HG03060 (cell line): ENCODE measurements at regions not wholly inside any gene's neighbourhood (a gene's known extent, or its start where the extent isn't known, plus 50 kb on each side); places are given as distances from the start of the nearest gene placed in this dataset.

Source experiments
- ATAC-seq: cut with Tn5 transposase; IDR thresholded peaks from one replicate; pipeline ENCODE4 v1.9.1; 2021; ENCODE audit warnings: low read depth, moderate number of reproducible peaks; ENCODE audit not compliant: unreplicated experiment

DNA sequence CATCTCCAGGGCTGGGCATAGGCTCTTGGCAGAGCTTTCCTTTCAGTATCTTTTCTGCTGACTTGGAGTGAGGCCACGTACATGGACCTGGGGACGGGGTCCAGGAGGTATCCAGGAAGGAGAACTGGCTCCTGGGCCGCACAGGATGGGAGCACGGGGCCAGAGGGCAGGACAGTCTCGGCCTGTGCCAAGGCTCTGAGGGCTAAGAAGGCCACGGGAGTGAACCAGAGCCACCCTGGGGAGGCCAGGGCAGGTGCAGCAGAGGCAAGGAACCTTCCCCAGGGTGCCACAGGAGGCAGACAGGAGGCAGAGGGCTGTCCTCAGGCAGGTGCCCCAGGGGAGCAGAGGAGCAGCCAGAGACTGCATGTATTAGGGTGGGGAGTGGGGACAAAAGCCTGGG, 50.3 kb downstream of the PLXNA1 start:
- no peak for ATAC-seq

DNA sequence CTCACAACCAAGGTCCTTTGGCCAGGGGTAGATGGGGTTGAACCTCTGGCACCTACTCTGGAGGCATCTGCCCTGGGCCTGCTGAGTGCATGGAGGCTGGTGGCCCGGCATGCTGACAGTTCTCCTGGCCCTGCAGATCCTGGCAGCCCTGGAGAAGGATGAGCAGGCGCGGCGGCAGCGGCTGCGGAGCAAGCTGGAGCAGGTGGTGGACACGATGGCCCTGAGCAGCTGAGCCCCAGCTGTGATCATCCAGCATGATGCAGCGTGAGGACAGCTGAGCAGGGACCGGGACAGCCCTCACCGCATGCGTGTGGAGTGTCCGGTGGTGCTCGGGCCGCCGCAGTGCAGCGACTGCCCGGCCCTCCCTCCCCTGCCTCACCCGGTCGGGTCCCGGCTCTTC, 50.9 kb downstream of the PLXNA1 start:
- no peak for ATAC-seq

DNA sequence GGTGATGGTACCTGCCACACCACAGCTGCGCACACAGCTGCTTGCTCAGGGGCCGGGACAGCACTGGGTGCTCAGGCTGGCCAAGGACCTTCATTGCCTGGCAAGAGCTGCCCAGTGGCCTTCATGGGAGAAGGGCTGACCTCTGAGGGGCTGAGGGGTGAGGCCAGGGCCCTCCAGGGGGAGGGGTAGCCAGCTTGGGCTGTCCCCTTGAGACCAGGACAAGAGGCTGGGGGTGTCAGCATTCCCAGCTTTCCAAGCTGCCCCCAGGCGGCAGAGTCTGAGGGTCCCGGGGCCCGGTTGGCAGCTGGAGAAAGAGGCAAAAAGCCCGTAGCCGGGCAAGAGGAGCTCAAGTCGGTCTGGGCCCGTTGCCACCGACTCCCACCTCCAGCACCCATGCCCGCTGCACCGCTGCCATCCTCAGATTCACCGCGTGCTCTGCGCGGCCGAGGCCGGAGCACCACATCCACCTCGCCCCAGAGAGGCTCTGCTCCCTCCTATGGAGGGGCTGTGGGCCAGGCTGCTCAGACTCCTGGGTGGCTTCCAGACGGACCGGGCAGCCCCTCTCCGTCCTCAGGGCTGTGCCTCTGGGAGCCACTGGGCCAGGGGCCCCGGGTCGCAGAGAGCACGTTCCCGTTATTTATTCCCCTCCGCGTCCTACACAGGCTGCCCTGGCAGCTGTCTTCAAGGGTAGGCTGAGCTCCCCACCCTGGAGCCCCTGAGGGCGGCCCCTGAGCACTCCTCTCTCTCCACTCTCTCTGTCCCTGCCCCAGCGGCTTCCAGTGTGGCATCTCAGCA, 51.5 kb downstream of the PLXNA1 start:
- ATAC-seq, result no peak

DNA sequence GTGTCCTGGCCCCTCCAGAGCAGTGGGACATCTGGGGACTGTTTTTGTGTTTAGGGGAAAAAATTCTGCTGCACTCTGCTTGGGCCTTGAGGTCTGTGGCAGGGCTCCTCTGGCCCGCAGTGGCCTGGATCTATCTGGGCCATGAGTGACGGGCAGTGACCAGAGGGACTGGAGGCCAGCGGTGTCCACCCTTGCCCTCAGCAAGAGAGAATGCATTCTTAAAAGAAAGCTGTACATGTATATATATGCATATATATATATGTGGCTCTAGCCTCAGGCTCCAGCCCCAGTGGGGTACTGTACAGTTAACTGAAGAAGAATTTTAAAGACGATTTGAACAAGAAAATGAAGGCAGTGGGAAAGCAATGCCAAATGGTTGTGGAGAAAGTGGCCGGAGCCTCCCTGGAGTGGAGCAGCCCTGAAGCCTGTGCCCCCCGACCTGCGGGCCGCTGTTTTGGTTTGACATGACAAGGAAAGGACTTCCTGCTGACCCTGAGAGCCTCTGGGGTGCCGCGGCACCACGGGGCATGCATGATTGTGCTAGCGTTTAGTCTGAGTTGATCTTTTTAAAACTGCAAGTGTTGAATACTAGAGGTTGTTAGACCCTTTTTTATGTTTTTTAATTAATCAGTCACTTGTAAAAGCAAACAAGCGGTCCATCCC, 52.2 kb downstream of the PLXNA1 start:
- no peak for ATAC-seq

DNA sequence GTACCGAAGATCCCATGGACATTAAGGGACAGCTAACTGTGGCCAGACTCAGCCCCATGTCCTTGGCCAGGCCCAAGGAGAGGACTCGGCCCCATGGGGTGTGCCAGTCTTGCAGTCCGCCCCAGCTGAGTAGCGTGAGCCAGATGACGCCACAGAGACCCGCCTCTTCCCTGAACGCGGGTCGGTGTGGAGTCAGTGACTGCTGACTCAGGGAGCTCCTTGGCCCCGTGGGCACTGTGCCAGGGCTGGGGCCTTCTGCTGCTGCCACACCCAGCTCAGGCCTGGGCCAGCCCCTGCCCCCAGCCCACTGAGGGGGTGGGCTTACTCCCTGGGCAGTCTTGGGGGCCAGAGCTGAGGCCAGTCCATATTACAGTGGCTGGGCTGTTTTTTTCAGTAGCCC, 52.8 kb downstream of the PLXNA1 start:
- ATAC-seq, result no peak

DNA sequence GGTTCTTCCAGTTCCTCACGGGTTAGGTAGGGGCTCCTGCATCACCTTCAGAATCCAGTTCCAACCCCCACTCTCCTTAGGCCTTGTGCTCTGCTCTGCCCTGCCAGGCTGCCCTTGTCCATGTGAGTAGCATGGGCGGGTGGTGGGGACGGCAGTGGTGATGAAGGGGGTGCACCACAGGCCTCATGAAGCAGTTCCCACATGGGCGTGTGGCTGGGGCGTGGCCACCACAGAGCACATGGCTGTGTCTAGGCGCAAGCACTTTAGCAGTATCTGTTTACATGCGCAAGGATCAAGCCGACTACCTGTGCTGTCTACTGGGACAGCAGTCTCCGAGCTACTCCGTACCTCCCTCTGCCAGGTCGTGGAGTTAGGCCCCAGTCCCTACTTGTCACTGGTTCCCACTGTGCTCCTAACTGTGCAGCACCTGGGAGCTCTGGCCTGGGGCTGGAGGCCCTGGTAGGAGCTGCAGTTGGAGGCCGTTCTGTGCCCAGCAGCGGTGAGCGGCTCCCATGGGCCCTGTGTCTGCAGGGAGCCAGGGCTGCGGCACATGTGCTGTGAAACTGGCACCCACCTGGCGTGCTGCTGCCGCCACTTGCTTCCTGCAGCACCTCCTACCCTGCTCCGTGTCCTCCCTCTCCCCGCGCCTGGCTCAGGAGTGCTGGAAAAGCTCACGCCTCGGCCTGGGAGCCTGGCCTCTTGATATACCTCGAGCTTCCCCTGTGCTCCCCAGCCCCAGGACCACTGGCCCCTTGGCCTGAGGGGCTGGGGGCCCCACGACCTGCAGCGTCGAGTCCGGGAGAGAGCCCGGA, 53.5 kb downstream of the PLXNA1 start:
- ATAC-seq, result no peak

DNA sequence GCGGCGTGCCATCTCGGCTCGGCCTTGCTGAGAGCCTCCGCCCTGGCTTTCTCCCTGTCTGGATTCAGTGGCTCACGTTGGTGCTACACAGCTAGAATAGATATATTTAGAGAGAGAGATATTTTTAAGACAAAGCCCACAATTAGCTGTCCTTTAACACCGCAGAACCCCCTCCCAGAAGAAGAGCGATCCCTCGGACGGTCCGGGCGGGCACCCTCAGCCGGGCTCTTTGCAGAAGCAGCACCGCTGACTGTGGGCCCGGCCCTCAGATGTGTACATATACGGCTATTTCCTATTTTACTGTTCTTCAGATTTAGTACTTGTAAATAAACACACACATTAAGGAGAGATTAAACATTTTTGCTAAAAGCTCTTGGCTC, 54.1 kb downstream of the PLXNA1 start:
- no peak for ATAC-seq

DNA sequence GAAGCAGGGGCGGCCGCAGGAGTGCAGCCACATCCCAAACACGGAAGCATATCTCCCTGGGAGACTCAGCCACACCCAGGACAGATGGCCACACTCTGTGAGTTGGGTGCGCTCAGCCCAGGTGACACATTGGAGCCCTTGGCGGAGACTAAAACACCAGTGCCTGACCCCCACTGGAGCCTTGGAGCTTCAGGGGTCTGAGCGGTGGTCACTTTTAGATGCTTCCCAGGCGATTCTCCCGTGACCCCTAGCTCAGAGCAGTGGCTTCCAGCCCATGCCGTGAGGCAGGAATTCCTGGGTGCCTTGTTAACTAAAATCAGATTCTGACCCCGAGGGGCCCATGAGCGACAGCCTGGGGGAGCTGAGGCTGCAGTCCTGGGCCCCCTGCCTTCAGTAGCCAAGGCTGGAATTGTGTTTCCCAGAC, 54.5 kb downstream of the PLXNA1 start:
- no peak for ATAC-seq

DNA sequence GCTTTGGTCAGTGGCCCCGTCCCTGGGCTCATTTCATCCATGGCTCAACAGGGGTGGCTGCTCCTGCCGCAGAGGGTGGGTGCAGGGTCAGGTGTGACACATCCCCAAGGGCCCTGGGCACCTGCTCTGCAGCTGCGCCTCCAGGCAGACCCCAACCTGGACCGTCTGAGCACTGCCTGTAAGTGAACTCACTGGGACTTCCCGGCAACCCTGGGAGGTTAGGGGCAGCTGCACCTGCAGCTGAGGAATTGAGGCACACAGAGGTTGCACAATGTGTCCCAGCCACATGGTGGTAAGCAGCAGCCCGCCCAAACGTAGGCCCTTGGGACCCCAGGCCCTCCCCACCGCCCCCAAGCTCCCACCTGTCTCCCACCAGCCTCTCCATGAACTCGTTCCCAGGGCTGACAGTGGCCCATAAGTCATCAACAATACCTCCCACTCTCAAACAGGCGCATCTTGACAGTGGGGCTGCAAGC, 55.1 kb downstream of the PLXNA1 start:
- ATAC-seq, result no peak

DNA sequence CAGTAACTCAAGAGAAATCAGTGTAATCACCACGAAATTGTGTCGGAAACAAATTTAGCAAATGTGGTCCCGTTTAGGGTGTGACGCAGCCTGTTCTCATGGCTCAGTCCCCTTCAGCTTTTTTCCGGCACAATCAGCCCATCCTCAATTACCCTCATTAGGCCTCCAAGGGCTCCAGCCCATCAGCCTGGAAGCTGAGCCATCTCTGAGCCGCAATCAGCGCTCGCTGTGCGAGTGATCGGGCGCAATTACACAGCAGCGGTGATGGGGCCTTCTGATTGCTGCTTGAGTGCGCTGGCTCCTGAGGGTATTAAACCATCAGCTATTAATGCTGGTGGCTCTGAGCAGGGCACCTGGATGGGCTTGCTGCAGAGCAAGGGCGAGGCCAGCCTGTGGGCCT, 55.6 kb downstream of the PLXNA1 start:
- ATAC-seq, result no peak

DNA sequence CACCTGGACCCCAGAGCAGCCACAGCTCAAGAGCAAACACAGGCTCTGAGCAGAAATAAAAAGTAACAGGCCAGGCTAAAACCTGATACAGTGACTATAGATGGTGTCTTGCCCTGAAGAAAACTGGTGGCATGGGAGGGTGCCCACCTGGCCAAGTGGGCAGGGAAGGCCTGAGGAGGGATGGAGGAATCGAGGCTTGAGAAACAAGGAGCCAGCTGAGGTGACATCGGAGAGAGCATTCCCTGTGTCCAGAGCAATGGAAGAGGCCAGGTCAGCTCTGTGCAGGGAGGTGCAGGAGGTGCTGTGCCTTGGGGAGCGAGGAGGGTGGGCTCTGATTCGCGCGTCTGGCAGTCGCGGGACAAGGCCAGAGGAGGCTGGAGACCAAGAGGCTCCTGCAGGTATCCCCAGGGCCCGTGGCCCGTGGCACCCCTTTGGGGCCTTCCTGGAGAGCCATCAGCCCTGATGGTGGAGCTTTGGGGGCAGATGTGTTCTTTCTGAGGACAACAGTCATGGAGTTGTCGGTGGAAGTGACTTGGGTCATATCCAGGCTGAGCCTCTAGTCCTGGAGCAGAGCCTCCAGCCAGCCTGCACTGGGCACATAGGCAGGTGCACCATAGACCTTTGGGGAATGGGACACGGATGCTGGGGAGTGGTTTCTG, 56.1 kb downstream of the PLXNA1 start:
- ATAC-seq, result no peak

DNA sequence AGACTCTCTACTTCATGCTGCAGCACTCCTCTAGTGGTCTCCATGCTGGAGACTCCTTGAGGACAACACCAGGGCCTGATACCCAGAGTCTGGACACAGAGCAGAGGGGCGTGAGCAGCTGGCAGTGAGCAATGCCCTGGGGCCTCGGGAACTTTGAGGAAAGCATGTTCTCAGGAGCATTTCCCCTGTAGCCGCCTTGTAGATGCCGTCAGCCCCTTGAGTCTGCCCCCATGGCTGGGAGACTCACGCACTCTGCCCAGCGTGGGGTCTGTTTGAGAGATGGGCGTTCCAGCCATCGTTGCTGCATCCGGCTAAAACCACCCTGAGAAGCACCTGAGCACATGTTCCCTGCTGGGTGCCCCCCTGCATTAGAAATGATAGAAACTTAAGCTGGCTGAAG, 56.8 kb downstream of the PLXNA1 start:
- no peak for ATAC-seq

DNA sequence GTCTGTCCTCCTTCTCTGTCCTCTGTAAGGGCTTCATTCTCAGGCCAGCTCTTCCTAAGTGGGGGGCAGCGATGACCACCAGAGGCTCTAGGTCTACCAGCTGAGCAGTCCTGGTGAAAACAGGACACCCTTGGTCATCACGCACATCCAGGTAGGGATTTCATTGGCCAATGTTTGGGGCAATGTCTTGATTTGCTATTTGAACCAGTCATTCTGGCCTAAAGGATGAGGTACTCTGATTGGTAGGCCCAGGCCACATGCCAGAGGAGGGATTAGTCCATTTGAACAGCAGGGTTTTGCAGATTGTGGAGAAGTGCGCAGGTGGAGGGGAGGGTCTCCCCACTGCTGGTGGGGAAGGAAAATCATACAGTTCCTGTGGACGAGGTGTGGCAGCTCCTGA, 57.3 kb downstream of the PLXNA1 start:
- no peak for ATAC-seq

DNA sequence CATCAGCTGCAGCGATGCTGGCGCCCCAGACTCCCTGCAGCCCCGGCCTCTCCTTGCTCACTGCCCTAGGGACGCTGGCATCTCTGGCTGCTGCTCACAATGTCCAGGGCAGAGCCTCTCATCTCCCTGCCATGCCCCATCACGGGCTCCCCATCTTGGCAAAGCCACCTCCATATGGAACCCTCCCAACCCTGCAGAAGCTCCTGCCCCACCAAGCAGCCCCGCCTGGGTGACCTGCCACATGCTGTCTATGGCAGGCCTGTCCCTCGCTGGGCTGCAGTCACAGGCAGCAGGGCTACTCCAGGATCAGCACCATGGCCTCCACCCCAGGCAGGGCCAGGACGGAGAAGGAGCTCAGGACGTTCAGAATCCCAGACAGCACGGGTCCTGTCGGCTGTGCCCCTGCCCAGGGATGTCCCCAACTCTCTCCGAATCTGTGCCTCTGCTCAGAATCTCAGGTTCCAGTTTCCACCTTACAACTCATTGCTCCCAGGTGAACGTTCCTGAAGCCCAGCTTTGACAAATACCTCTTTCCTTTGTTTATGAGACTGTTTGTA, 58.4 kb downstream of the PLXNA1 start:
- ATAC-seq, result no peak

DNA sequence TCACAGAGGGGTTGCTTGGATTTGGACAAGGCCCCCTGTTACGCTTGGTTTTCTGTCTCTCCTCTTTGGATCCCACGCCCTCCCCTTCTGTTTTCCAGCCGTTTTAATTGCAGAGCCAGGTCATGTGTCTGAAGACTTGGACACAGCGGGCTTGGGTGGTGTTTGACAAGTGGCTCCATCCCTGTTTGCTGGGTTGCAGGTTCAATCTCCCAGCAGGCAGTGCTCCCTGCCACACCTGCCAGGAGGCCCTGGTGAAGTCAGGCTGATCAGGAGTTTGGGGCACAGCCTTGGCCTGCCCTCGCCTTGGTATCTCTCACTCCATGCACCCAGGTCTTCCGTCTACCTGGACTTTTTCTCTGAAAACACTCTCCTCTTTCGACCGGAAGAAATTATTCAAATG, 59.0 kb downstream of the PLXNA1 start:
- ATAC-seq, result no peak

DNA sequence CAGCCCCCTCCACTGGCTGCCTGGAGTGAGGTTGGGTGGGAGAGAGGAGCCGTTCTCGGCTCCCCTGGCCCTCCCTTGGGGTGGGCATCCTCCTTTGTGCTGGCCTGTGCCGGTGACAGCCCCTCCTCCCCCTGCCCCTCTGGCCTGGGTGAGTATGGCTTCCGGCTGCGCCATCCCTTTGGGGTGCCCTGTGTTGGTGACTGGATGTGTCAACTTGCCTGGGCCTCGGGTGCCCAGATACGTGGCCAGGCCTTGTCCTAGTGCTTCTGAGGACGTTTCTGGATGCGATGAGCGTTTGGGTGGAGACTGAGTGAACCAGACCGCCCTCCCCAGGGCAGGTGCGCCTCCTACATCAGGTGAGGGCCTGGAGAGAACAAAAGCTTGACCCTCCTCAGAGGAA, 59.7 kb downstream of the PLXNA1 start:
- no peak for ATAC-seq

DNA sequence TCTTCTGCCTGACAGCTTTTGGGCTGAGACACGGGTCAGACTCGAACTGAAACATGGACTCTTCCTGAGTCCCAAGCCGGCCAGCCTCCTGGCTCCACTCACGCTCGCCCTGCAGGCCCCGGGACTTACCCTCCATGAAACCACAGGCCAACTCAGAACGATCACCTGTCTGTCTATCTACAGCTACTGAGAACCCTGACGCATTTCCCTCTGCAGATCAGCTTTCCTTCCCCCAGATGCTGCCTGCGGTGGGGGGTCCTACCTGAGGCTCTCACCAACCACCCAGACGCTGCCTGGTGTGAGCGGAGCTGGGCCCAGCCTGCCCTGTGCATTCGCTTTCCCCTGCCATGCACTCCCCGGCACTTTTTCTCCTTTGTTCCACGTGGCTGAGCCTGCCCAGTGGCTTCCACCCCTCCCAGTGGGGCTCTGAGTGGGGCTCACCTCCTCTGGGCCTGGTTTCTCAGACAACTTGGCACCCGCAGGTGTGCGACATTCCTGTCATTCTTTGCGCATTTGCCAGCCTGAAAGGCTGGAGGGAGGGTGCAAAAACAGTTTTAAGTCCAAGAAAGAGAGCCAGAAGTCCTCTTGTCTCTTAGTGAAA, 60.2 kb downstream of the PLXNA1 start:
- no peak for ATAC-seq

DNA sequence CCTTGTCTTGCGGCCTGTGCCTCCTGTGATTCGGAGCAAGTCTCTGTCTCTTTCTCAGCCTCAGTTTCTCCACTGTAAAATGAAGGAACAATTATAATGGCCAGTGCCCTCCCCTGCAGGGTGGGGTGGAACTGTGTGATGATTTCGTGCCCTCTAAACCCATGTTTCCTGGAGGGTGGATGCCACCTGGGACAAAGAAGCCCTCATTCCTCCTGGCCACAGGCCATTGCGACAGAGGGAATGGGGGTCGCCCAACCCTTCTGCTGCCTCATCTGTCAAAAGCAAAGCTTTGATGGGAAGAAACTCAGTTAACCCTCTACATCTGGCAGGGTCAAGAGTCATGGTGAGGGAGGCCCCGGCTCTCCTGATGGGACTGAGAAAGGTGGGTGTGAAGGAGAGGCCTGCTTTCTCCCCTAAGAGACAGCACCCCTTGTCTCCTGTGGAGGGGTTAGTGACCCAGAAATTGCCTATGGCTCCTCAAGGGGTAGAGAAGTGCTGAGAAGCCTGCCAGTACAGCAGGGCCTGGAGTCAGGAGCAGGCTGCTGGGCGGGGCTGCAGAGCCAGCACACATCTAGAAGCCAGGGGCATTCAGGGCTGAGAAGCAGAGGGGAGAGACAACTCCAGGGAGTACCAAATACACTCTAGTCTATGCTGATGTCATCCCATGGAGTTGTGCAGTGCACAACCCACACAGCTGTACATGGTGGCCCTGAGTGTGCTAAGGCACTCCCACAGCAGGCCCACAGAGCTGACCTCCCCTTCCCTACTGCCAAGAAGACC, 61.0 kb downstream of the PLXNA1 start:
- ATAC-seq, result no peak

DNA sequence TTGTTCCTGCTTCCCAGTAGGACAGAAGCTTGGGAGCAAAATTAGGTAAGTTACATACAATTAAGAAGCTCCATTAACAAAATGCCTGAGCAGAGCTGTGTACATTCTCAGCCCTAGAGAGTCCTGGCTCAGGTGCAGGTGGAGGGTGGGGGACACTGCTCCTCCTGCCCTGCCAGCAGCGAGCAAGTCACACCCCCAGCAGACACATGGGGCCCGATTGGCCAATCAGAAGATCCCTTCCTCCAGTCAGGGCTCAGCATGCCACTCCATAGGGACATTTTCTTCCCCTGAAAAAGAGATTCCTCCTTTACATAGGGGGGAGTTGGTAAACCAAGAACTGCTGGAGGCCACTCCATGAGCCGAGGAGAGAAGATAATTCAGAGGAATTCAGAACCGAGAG, 62.1 kb downstream of the PLXNA1 start:
- no peak for ATAC-seq
